HG03469 (cell line): ENCODE measurements at regions not wholly inside any gene's neighbourhood (a gene's known extent, or its start where the extent isn't known, plus 50 kb on each side); places are given as distances from the start of the nearest gene placed in this dataset.

Source experiments
- ATAC-seq: cut with Tn5 transposase; IDR thresholded peaks from one replicate; pipeline ENCODE4 v1.9.1; 2021; ENCODE audit warnings: mild to moderate bottlenecking, moderate library complexity, moderate number of reproducible peaks; ENCODE audit not compliant: unreplicated experiment

DNA sequence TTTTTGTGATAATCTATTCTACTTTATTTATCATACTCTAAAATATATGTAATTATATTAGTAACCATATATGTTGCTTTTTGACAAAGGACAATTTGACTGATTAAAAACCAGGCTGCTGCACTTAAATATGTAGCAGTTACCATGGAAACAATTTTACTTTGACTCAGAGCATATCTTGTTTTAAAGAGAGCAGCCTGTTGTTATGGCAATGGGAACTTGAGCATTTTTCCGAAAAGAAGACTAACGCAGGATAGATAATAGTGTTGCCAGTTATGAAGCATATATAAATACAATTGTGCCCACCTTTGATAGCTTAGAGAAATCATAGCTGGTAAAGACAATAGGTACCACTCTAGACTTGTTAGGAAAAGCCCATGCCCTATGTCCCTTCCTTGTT, 283.0 kb downstream of the GASK1B start:
- no peak for ATAC-seq

DNA sequence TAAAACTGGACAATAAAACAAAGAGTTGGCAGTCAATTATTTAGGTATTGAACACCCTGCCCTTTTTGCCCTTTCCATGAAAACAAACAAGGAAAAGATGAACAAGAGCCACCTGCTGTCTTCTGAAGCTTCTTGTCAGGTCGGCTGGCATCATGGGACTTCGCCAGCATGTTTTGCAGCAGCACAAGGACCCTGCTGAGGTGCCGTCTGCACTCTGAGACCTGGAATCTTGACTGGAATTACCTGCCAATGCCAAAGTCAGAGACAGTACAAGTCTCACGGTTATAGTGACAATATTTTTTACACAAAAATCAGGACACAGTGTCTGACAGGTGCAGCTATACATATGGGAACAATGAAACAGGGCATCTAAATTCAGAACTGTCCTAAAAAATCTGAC, 284.5 kb downstream of the GASK1B start:
- ATAC-seq: no peak

DNA sequence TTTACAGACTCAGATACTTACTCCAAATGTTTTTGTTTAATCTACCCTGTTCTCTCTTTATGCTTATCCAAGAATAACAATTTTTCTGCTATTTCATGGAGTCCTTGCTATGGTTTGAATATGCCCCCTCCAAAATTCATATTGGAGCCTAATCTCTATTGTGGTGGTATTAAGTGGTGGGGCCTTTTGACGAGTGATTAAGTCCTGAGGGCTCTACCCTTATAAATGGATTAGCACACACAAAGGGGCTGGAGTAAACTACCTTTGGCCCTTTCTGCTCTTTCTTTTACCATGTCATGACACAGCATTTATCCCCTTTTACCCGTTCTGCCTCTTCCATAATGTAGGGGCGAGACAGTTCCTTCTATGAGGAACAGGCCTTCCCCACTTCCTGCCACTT, 285.5 kb downstream of the GASK1B start:
- no peak for ATAC-seq

DNA sequence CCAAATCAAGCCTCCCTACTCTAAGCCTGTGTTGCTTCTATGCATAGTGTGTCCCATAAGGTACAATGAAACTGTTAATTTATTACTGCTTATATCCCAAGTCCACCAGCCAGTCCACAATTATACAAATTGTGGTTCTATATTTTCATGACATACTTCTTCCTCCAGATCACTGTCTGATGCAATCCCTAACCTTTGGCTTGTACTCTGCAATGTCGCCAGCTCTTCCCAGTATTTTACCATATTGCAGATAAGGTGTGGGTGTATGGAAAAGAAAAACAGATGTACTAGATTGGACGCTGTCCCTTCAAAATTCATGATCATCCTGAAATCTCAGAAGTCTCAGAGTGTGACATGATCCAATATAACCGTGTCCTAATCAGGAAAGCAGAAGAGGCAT, 286.2 kb downstream of the GASK1B start:
- ATAC-seq: no peak

DNA sequence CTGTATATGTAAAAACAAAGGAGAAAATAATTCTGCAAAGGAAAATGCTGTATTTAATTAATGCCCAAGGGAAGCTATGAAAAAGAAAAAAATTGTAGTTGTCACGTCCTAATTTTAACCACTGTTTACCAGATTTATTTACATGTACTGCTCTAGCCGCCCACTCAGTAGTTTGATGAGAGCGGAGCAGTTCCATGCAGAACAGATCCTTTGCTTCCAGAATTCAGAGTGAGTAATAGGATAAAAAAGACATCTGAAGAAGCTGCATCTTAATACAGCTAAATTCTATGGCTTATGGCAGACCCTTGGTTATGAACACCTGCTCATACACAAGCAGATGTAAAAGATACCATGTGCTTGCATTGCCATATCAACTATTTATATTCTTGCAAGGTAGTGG, 287.0 kb downstream of the GASK1B start:
- ATAC-seq: no peak

DNA sequence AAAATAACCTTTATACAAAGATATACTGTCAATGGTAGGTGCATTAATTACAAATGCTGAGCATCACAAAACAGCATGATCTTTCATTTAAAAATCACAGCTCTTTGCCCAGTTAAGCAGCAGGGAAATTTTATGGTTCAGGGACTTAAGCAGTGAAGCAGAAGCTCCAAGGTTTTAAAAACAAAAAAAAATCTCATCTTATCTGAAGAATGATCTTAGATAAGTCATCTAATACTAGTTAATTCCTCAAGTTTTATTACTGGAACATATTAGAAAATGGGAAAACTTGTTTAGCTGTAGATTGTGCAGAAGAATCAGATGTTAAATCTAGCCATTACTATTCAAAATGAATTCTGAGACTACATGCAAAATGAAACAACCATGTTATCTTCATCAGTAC, 289.9 kb downstream of the GASK1B start:
- no peak for ATAC-seq

DNA sequence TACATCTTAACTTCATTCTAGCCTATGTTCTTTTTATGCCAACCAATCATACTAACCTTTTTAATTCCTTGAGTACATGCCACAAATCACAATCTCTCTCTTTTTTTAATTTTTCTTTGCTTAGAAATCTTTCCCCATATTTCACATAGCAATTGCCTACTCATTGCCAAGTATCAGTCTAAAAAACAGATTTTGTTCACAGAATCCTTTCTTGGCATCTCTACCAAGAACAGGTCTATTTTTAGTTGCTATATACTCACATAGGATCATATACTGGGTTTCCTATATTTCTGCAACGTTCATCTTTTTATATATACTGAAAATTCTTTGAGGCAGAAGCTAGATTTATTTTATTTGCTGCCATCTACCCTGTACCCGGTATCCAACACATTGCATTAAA, 292.1 kb downstream of the GASK1B start:
- no peak for ATAC-seq

DNA sequence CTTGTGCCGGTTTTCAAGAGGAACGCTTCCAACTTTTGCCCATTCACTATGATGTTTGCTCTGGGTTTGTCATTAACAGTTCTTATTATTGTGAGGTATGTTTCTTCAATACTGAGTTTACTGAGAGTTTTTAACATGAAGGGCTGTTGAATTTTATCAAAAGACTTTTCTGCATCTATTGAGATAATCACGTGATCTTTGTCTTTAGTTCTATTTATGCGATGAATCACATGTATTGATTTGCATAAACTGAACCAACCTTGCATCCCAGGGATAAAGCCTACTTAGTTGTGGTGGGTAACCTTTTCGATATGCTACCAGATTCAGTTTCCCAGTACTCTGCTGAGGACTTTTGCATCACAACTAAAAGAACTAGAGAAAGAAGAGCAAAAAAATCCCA, 318.0 kb downstream of the GASK1B start:
- ATAC-seq: no peak

DNA sequence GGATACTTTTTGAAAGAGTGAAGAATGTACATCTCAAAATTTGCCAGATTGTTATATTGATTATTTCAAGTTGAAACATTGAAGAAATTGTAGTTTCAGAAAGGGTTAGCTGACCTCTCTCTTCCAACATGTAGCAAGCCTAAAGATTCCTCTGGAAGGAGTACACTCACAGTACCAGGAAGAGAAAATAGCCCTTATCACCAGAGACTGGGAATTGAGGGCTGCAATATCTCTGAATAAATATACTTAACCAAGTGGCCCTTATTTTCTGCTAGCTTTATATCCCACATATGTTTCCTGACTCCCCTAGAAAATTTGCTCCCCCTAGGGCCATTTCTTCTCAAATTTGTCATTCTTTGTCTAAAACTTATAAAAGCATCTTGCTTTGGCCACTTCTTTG, 332.2 kb downstream of the GASK1B start:
- no peak for ATAC-seq

DNA sequence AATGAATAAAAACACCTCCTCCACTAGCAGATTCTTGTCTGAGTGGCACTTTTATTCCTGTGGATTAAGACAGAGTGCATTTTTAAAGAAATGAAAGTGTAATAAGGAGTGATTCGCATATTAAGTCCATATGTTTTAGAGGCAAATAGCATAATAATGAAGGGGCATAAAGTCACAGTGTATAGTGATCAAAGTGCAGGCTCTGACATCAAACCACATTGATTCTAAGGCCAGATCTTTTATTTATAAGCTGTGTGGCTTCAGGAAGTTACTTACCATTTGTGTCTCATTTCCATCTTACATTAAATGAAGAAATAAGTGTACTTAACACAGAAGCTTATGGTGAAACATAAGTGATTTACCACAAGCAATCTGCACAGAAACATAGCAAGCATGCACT, 332.8 kb downstream of the GASK1B start:
- no peak for ATAC-seq

DNA sequence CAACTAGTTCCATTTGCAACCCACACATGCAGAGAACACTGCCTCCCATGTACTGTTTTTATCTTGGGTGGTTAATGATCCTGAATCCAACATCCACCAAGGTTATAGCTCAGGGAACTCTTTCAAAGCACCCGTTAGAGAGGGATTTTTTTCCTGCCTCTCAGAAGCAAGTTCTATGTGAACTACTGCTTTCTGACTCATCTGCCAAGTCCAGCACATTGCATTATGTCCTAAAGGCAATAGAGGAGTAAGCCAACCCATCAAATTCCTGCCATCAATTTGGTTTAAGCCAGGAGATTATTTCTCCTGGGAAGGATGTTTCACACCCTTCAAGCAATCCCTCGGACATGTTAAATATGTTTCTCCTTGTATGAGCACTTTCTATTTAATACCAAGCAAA, 334.5 kb downstream of the GASK1B start:
- no peak for ATAC-seq

DNA sequence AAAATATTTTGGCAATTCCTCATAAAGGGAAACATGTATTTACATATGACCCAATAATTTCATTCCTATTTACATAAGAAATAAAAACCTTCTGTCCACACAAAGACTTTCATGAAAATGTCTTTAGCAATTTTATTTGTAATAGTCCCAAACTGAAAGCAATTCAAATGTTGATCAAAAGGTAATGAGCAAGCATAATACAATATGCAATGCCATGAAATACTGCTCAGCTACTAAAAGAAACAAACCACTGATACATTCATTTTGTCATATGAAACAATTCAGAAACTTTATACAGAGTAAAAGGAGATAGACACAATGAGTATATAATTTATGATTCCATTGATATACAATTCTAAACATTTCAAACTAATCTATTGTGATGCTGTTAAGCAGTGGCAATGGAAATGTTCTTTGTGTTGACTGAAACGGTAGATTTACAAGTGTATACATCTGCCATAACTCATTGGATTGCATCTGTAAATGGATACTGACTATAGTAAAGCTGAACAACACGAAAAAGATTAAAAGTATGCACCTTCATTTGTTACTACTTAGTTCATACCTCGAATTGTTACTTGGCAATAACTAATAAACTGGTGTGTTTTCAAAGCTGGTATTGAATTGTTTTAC, 335.6 kb downstream of the GASK1B start:
- ATAC-seq: no peak

DNA sequence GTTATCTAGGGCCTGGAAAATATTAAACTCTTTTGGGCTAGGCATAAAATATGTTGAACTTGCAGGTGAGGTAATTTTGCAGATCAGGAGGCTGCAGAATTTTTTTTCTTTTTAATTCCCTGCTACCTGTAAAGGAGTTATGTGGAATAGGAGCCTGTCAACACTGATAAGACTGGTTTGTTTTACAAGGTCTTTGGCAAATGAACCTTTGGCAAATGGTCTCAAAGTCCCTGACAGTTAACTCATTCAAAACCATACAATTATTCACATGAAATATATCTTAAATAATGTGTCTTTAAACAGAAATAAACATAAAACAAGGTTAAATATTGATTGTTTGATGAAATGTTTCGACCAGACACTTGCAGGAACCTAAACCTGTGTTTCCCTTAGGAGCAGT, 340.2 kb downstream of the GASK1B start:
- no peak for ATAC-seq

DNA sequence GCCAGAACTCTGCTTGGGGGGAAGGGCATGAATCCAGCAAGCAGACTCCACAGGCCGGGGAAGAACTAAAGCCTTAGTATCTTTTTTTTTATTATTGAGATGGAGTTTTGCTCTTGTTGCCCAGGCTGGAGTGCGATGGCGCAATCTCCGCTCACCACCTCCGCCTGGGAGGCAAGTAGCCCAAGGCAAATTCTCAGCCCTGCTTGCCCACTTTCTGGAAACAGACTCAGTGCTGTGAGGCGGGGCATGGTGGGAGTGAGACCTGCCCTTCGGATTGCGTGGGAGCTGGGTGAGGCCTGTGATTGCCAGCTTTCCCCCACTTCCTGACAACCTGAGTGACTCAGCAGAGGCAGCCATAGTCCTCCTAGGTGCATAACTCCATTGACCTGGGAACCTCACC, 348.8 kb downstream of the GASK1B start:
- no peak for ATAC-seq

DNA sequence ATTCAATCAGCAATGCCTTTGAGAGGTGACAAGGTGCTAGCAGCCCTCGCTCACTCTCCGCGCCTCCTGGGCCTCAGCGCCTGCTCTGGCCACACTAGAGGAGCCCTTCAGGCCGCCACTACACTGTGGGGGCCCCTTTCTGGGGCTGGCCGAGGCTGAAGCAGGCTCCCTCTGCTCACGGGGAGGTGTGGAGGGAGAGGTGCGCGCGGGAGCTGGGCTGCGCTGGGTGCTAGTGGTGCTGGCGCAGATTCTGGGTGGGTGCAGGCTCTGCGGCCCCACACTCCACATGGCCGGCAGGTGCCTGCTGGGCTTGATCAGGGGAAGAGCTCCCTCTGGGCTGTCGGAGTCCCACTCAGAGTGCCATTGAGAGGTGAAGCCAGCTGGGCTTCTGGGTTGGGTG, 351.0 kb downstream of the GASK1B start:
- no peak for ATAC-seq

DNA sequence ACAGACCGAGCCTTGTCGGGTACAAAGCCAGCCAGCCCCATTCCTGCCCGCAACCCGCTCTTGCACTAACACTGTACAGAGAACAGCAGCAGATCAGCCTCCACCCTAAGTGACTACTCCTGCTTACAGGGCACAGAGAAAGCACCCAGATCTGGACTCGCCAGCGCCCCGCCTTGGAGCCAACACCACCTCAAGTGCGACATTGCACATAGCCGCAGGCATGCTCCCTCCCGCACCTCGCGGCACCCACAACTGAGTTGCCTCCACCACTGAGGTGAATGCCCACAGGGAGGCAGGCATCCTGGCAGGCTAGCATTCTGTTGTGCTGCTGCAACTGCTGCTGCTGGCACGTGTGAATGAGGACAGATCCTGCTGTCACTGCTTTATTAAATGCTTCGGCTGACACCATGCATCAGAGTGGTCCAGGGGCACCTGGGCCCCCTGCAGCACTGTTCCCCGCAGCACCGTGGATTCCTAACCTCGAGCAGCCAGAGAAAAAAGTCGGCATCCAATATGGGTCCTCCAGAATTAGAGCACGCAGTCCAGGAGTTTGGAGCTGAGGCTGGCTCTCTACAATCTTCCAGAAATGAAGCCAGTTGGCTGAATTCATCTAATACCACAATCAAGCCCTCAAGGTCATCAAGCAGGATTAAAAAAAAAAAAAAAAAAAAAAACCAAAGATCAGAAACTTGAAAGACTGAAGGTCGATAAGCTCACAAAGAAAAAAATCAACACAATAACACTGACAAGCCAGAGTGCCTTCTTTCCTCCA, 352.9 kb downstream of the GASK1B start:
- ATAC-seq: no peak

DNA sequence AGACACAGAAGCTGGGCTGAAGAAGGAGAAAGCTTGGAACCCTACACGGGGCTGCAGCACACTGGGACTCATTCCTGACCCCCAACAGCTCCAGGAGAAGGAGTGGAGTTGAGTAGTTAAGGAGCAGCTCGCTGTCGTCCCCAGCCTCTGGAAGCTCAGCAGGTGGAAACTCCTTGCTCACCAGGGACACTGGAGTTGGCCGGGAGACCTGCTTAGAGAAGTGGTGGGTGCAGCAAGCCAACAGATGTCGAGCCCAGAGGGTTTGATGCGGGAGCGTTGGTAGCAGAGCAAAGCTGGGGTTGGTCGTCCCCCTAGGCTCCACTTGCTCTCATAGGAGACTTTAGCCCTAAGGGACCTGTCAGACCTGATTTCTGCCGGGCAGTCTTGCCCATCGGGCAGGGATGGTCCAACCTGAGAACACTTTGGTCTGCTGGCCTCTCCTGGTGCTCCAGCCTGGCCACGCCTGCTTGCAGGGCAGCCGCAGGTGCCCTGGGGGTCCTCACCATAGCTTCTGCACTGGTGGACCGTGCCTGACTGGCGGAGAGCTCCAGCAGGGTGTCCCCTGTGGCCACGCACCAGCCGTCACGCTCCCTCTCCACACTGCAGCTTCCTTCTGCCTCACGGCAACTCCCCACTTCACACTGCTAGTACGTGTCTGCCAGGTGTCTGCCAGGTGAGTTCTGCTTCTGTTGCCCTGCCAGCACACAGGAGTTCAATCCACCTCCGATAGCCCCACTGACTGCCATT, 353.7 kb downstream of the GASK1B start:
- no peak for ATAC-seq

DNA sequence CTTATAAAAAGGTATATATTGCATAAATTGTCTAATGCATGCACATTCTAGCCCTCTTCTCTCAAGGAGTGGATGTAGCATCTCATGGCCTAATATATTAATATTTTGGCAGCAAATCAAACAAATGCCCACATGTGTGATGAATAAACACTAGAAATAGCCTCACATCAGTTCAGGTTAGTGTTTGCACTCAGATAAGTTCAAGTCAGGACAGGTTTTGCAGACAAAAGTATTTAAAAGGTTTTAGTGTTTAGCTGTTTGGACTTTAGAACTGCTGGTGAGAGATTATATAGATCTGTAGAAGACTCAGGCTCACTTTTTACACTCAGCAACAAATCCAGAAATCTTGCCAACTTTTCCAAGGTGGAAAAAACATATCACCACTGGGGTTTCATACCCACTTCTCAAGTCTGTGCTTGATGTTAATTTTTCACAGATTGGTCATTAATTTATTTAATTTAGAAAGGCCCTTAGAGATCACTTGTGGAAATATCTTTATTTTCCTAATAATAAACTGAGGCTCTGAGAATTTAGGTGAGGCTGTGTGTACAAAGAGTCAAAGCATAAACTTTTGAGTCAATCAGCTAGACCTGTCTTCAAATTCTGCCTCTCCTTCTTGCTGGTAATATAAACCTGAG, 362.6 kb downstream of the GASK1B start:
- ATAC-seq: no peak

DNA sequence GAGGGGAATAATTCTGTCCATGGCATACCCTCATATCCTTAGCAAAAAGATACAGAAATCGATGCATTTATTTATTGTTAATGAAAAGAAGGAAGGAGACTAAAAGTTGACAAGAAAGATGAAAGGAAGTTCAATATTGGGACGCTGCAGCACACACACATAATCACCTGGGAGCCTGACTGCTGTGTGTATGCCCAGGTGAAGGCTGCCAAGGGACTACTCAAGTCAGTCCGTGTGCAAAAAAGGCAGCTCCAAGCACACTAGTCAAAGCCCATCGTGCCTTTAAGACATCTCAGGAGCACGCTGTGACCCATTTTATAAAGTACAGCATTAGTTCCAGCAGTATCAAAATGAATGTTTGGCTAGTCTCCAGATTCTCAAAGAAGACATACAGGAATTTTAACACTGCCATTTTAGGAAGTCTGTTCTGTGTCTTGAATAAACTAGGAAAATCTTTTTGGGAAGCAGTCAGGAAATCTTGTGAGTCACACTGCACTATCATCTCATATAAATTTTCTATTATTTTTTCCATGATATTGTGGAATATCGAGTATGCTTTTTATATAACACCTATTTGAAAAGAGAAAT, 363.9 kb downstream of the GASK1B start:
- ATAC-seq: no peak

DNA sequence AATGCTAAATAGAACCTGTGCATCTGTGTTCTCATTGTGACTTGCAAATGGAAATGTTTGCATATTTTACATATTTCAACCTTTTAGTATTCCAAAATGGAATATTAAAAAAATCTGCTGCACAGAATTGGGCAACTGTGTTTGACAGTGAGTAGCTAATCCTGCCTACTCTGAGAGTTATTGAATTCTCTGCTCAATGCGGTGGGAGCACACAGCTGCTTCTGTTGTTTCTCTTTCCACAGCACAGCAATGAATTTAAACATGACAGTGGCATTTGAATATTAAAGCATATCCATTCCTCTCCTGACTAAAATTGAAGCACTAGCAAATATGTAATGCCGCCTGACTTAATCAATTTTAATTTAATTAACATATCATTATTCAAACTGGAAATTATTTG, 366.6 kb downstream of the GASK1B start:
- no peak for ATAC-seq

DNA sequence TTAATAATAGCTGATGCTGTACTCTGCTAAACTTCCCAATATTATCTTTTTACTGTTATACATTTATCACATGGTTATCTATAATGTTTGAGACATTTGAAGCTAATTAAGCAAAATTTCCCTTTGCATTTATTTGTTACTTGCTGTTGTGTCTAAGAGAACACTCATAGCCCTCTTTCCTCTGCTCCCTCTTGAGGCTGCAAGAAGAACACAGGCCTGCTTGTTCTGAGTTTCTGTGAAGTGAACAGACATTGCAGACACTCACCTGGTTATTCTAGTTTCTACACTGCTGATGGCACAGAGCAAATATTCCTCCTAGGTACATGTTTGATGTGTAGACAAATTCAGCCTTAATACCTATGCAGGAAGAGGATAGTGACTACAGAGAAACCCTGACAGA, 367.8 kb downstream of the GASK1B start:
- ATAC-seq: no peak
